Brain microvascular endothelial cell (primary cell): ENCODE measurements at regions not wholly inside any gene's neighbourhood (a gene's known extent, or its start where the extent isn't known, plus 50 kb on each side); places are given as distances from the start of the nearest gene placed in this dataset.
"Not testable (repeated sequence)": the region's sequence is repeated elsewhere in the genome, so short reads cannot be mapped to it uniquely, and the experiment has no call there.

Experiments
- DNase-seq: peaks from one replicate; pipeline ENCODE4 v3.0.0-alpha.2; 2020
- H3K27ac ChIP-seq: fragments of 250-450 bp; sonication (Bioruptor Pico); 2 replicates; pipeline ENCODE4 v1.5.1; 2020; ENCODE audit warnings: mild to moderate bottlenecking, moderate library complexity
- H3K27me3 ChIP-seq: fragments of 250-450 bp; sonication (Bioruptor Pico); replicated peaks from 2 replicates; pipeline ENCODE4 v1.5.1; 2020; ENCODE audit warnings: mild to moderate bottlenecking
- H3K36me3 ChIP-seq: fragments of 250-450 bp; sonication (Bioruptor Pico); replicated peaks from 2 replicates; pipeline ENCODE4 v1.5.1; 2020; ENCODE audit warnings: mild to moderate bottlenecking
- H3K4me3 ChIP-seq: 2 replicates; pipeline ENCODE4 v1.5.1; 2011; ENCODE audit warnings: low read depth, mild to moderate bottlenecking, control low read depth, low read length, moderate library complexity
- in situ Hi-C: cut with HindIII; loops from 2 replicates; pipeline ENCODE4 v1.10.0; 2017; ENCODE audit warnings: low sequenced_read_pairs, low pct_ligation_motif_present
- TF ChIP-seq, protein P1 (sequence below): IDR thresholded peaks from 2 replicates; pipeline ENCODE4 v1.5.1; 2011; ENCODE audit warnings: low read depth, mild to moderate bottlenecking, moderate library complexity, low read length, control low read depth, inconsistent platforms; ENCODE audit errors: missing control alignments

DNA sequence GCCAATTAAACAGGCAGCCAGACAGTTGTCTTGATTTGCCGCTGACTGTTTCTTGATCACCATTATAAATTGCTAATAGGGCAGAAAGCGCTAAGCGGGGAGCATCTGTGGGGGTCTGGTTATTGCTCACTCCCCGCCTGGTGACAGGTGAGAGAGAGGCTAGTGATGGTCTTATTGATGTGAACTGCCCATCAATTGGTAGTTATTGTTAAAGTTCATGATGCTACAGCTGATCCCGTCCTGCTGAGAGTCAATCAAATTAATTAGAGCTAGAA, 148.5 kb downstream of the LNPK start:
- Histone ChIP-seq H3K27me3 (no peaks in the 10 kb centered on the region), H3K4me3 (no peak overlapping the region), H3K27ac (no peak overlapping the region), H3K36me3 (no peaks in the 10 kb centered on the region)
- in situ Hi-C loops, result no loop called here
- TF ChIP-seq, protein P1, sequence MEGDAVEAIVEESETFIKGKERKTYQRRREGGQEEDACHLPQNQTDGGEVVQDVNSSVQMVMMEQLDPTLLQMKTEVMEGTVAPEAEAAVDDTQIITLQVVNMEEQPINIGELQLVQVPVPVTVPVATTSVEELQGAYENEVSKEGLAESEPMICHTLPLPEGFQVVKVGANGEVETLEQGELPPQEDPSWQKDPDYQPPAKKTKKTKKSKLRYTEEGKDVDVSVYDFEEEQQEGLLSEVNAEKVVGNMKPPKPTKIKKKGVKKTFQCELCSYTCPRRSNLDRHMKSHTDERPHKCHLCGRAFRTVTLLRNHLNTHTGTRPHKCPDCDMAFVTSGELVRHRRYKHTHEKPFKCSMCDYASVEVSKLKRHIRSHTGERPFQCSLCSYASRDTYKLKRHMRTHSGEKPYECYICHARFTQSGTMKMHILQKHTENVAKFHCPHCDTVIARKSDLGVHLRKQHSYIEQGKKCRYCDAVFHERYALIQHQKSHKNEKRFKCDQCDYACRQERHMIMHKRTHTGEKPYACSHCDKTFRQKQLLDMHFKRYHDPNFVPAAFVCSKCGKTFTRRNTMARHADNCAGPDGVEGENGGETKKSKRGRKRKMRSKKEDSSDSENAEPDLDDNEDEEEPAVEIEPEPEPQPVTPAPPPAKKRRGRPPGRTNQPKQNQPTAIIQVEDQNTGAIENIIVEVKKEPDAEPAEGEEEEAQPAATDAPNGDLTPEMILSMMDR, result no peak
- DNase-seq, result no peak

DNA sequence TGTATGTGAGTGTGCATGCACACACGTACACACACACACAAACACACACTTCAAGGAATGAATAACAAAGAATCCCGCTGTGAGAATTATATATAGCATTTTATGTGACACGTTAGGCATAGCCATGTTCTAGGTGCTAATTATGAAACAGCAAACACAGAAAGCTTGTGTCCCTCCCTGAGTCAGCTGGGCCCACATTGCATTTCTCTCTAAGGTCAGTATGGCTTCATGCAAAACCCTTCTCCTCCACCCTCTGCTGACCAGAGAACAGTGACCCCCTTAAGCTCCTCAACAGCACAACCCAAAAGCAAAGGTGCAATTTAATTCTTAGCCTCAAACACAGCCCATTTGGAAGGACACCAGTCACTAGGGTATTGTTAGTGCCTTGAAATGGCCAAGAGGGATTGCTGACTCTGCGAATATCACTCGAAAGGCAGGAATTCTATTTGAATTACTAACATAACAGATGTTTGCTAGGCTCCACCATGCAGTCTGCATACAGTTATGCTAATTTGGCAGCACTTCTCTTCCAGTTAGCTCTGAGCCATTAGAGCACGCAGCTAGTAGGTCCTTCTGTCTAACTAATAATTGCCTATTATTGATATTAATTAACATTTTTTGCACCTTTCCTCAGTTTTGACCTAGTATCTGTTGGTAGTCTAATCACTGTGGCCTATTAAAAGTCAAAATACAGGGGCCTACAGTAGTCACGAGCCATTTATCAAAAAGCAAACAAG, 149.0 kb downstream of the LNPK start:
- no peak overlapping the region for H3K4me3 ChIP-seq
- no peaks in the 10 kb centered on the region for H3K36me3 ChIP-seq
- H3K27me3 ChIP-seq, result no peaks in the 10 kb centered on the region
- TF ChIP-seq, protein P1, result no peak
- H3K27ac ChIP-seq, result no peak overlapping the region
- in situ Hi-C loops, result no loop called here
- no peak for DNase-seq

- Histone ChIP-seq H3K36me3 (no peaks in the 10 kb centered on the region), H3K27me3 (no peaks in the 10 kb centered on the region), H3K4me3 (no peak overlapping the region), H3K27ac (no peak overlapping the region)
- no peak for DNase-seq
- in situ Hi-C loops, result no loop called here
- TF ChIP-seq, protein P1, result no peak
Measured at GRCh38 chr2:175847128-175847527, 154.9 kb downstream of the LNPK start.

- Histone ChIP-seq H3K27me3 (no peaks in the 10 kb centered on the region), H3K27ac (no peak overlapping the region), H3K36me3 (no peaks in the 10 kb centered on the region), H3K4me3 (no peak overlapping the region)
- DNase-seq, result peak; percentile 11
- in situ Hi-C loops, result no loop called here
- TF ChIP-seq, protein P1, result no peak
Measured at GRCh38 chr2:175844169-175844568, 157.9 kb downstream of the LNPK start.

- in situ Hi-C loops, result no loop called here
- no peak overlapping the region for H3K27ac ChIP-seq
- no peak for DNase-seq
- TF ChIP-seq, protein P1, result no peak
- H3K4me3 ChIP-seq, result no peak overlapping the region
- no peaks in the 10 kb centered on the region for H3K36me3 ChIP-seq
- H3K27me3 ChIP-seq, result no peaks in the 10 kb centered on the region
Measured at GRCh38 chr2:175843625-175844024, 158.4 kb downstream of the LNPK start.

GRCh38 chr2:175842996-175843395, 159.1 kb downstream of the LNPK start:
- no peaks in the 10 kb centered on the region for H3K27me3 ChIP-seq
- TF ChIP-seq, protein P1, result no peak
- no peak for DNase-seq
- H3K36me3 ChIP-seq, result no peaks in the 10 kb centered on the region
- in situ Hi-C loops, result no loop called here
- no peak overlapping the region for H3K4me3 ChIP-seq
- H3K27ac ChIP-seq, result no peak overlapping the region

- DNase-seq, H3K27ac ChIP-seq, H3K36me3 ChIP-seq, in situ Hi-C loops, H3K27me3 ChIP-seq, H3K4me3 ChIP-seq: not testable (repeated sequence)
Measured at GRCh38 chr2:175840765-175841164, 161.3 kb downstream of the LNPK start.
